Right forelimb (tissue), 1 donor: ENCODE measurements at regions not wholly inside any gene's neighbourhood (a gene's known extent, or its start where the extent isn't known, plus 50 kb on each side); places are given as distances from the start of the nearest gene placed in this dataset.
"Not testable (repeated sequence)": the region's sequence is repeated elsewhere in the genome, so short reads cannot be mapped to it uniquely, and the experiment has no call there.

Source experiments
- DNase-seq: peaks from one replicate; pipeline ENCODE4 v3.0.0-alpha.2; 2018

DNA sequence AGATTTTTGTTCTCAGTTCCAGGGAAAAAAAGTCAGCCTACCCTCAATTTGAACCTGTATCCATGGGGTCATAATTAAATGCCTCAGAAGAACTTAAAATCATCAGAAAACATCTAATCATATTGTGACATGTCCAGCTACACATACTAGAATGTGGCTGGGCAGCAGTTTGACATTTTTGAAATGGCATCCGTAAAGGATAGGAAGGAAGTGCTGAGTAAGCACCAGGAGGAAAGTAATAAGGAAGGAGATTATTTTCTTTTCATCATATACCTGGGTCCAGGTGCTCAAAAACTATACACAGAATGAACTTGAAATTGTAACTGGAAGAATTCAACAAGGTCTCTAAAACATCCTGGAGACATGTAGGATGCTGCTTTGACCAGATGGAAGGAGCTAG lies 116.9 kb upstream of the RAI14 start:
- DNase-seq, result no peak

DNA sequence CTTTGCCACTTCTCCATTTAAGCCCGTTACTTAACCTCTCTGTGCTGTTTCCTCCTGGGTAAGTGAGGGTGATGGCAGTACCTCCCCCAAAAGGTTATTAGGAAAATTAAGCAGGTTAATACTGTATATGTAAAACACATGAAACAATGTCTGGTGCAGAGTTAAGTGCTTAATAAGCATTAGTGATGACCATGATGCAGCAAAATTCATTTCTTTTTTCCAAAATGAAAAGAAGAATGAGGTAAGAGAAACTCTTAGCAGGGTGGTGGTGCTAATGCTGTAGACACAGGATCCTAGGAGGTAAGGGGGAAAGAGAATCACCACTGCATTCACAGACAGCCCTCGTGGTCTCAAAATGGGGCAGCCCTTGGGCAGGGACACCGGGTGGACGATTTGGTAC lies 115.1 kb upstream of the RAI14 start:
- no peak for DNase-seq

DNA sequence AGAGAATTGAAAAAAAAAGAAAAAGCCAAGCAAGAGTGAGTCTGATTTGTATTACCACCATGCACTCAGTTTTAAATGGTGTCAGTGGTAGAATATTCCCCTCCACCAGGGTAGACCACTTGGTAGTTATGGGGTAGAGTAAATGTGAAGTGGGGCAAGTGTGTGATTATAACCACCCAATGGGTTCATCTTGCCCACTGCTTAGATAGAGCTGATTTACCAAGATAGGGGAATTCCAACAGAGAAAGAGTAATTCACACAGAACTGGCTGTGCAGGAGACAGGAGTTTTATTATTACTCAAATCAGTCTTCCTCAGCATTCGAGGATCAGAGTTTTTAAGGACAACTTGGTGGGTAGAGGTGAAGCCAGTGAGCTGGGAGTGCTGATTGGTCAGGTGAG lies 113.3 kb upstream of the RAI14 start:
- DNase-seq, result no peak

DNA sequence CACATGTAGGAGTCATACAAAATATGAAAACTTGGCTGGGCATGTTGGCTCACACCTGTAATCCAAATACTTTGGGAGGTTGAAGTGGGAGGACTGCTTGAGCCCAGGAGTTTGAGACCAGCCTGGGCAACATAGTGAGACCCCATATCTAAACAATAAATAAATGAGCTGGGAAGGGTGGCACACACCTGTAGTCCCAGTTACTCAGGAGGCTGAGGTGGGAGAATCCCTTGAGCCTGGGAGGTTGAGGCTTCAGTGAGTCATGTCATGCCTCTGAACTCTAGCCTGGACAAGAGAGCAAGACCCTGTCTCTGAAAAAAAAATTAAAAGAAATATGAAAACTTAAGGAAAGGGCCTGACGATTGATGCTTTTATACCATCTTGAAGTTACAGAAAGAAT lies 112.4 kb upstream of the RAI14 start:
- DNase-seq, result no peak

- no peak for DNase-seq
Observed at GRCh38 chr5:34544403-34544802, 111.7 kb upstream of the RAI14 start.

DNA sequence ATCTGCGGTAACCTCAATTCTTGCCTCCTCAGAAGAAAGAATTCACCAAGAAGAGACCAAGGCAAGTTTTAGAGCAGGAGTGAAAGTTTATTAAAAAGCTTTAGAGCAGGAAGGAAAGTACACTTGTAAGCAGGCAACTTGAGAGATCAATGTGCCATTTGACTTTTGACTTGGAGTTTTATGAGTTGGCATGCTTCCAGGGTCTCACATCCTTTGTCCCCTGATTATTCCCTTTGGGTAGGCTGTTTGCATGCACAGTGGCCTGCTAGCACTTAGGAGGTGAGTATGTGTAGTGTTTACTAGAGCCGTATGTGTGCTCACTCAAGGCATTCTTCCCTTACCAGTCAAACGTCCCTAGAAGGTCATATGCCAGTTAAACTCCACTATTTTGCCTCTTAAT lies 111.0 kb upstream of the RAI14 start:
- DNase-seq, result no peak

- no peak for DNase-seq
Observed at GRCh38 chr5:34545626-34546025, 110.5 kb upstream of the RAI14 start.

GRCh38 chr5:34547300-34548085 lies 108.6 kb upstream of the RAI14 start:
- DNase-seq, result no peak

GRCh38 chr5:34548086-34548403 lies 108.1 kb upstream of the RAI14 start:
- no peak for DNase-seq

GRCh38 chr5:34550247-34550646 lies 105.9 kb upstream of the RAI14 start:
- no peak for DNase-seq

DNA sequence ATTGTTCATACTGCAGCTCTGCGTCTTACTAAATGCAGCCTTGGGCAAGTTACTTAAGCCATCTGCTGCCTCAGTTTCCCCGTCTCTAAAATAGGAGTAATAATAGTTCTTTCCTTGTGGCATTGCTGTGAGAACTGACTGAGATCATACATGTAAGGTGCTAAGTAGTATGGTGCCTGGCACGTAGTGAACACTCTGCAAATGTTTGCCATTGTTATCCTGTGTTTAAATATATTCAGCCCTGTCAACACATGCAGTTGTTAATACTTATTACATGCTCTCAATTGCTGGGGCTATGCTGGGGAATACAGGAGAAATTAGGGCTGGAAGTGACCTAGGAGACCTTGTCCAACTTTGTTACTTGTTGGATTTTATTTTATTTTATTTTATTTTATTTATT lies 105.2 kb upstream of the RAI14 start:
- no peak for DNase-seq

DNA sequence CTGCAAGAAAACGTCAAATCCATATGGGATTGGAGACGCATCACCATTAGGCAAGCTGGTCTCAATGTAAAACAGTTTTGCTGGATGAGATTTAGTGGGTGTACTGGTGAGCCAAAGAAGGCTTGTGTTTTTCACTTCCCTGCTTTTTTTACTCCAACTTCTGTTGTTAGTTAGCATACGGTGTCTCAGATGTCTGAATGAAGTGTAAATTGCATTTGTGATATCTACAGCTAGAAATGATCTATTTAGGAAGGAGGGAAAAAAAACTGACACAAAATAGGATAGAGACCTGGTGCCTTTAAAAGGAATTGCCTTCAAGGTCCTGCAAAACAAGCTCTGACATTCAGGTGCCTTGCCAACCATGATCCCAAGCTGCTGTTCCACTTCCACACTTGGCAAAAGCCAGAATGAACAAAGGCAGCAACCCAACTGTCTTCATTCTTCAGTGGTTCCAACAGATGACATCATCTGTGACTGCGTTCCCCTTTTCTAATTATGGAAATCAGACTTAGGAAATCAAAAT lies 104.2 kb upstream of the RAI14 start:
- peak; percentile 60 for DNase-seq

GRCh38 chr5:34552686-34553085 lies 103.4 kb upstream of the RAI14 start:
- no peak for DNase-seq

- DNase-seq, result no peak
Observed at GRCh38 chr5:34553581-34553980, 102.5 kb upstream of the RAI14 start.

DNA sequence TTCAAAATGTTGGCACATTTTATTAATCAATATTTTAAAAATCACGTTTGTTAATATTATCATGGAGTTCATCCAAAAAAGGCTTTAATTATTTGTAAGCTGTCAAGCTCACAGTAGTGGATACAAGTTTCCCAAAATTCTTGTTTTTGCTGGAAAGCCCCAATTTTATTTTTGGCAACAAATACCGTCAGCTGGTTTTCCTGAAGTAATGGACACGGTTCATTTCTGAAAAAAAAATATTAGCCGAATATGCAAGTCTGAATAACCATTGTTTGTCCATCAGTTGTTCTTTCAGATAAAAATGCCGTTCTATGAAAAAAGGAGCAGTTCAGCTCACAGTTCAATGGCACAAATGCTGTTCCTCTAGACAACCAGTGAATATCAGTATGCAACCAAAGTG lies 101.5 kb upstream of the RAI14 start:
- DNase-seq, result no peak

- DNase-seq, result no peak
Observed at GRCh38 chr5:34555699-34556508, 100.2 kb upstream of the RAI14 start.

DNA sequence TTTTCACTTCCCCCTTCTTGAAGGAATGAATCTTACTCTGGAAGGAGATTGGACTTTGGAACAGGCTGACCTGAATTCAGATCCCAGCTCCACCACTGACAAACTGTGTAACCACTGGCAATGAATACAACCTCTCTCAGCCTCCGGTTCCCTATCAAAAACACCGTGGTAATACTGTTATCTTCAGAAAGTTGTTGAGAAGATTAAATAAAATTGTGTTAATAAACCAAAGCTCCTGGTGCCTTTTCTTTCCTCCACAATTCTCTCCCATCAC lies 99.7 kb upstream of the RAI14 start:
- no peak for DNase-seq

GRCh38 chr5:34561581-34561980 lies 94.5 kb upstream of the RAI14 start:
- DNase-seq, result not testable (repeated sequence)

DNA sequence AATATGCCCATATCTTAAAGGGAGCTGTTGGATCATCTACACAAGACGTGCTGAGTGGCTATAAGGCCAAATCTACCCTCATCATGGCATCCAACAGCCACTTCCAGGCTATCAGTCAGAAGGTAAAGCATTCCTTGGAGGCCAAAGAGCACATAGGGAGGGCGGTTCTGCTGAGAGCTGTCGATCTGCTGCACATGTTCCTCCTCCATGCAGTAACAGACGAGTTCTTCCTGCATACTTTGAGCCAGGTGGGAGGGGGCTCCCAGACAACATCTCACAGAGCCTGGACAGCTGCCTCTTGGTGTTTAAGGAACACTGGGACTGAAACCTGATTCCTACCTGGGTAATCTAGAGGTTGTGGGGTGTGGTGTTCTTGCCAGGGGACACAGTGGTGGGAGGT lies 93.3 kb upstream of the RAI14 start:
- no peak for DNase-seq

DNA sequence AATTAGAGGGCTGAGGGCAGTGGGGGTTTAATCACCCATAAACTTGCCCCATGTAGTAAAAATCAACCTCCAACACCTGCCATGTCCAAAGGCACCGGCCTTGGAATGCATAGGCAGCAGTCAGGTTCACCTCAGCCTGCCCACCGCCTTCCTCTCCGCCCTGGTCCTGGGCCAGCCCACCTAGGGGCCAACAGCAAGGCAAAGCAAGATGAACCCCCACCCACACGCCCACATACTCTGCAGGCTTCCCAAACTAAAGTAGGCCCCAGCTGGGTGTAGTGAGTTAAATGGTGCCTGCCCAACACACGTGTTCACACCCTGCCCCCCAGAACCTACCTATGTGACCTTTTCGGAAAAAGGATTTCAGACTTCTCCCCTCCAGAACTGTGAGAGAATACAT lies 92.9 kb upstream of the RAI14 start:
- no peak for DNase-seq

GRCh38 chr5:34563931-34564709 lies 92.0 kb upstream of the RAI14 start:
- DNase-seq, result no peak

DNA sequence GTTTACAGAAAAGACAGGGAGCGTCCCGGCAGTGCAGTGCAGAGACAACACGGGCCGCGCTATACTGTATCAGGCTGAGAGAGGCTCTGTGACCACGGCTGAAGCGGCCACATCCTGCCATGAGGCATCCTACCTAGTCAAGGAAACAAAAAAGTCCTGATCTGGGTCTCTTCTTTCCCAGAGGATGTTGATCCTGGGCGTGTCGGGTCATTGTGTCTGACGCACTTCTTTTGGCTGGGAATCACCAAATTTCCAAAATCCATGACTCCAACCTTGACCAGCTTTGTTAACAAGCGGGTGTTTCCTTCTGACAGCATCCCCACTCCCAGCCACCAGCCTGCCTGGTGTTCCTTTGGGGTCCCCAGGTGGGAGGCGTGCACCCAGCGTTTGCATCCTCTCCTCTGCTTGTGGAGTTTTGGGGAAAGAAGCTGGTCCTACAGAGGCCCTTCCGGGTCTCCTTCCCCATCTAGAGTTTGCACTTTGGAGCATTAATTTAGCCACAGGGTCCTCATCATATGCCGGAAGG lies 91.4 kb upstream of the RAI14 start:
- no peak for DNase-seq

DNA sequence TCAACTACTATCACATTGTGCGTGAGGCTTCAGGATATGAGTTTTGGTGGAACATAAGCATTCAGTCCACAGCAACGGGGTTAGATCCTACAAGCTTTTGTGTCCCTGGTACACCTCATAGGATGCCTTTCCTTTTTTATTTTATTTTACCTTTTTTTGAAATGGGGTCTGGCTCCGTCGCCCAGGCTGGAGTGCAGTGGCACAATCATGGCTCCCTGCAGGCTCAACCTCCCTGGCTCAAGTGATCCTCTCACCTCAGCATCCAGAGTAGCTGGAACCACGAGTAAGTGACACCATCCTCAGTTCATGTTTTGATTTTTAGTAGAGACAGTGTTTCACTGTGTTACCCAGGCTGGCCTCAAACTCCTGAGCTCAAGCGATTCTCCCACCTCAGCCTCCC lies 86.0 kb upstream of the RAI14 start:
- DNase-seq, result no peak
